SK-N-SH (cell line): ENCODE measurements at regions not wholly inside any gene's neighbourhood (a gene's known extent, or its start where the extent isn't known, plus 50 kb on each side); places are given as distances from the start of the nearest gene placed in this dataset.
"Not testable (repeated sequence)": the region's sequence is repeated elsewhere in the genome, so short reads cannot be mapped to it uniquely, and the experiment has no call there.

ENCODE experiments used
- CTCF ChIA-PET: fragments of 300-600, 350-600 bp; formaldehyde crosslinking; extraction: SDS; loops from one replicate; lab custom pipeline; 2021; lab: Yijun Ruan, JAX
- POLR2A ChIA-PET: fragments of 350-600 bp; sonication (Branson Sonifier 250); formaldehyde crosslinking; extraction: SDS; loops from one replicate; lab custom pipeline; 2020; ENCODE audit warnings: antibody characterized with exemption, inconsistent platforms; lab: Yijun Ruan, JAX
- DNase-seq: peaks from one replicate; pipeline ENCODE4 v3.0.0; 2012
- H2AFZ ChIP-seq: fragments of 200-600 bp; sonication (generic); 2 replicates; pipeline ENCODE4 v1.8.1; 2016; ENCODE audit warnings: antibody characterized with exemption, mild to moderate bottlenecking, low read depth
- H3F3A ChIP-seq: fragments of 200-600 bp; sonication (generic); replicated peaks from 2 replicates; pipeline ENCODE3; 2016; ENCODE audit warnings: antibody characterized with exemption, mild to moderate bottlenecking; ENCODE audit not compliant: insufficient read depth
- H3K27ac ChIP-seq, 2 experiments: fragments of 200-500 bp in 1 of 2; fragments of 200-600 bp in 1 of 2; sonication (Bioruptor generic) in 1 of 2; sonication (generic), shearing (Covaris generic) in 1 of 2; 2 replicates each; pipeline versions ENCODE4 v1.5.1 to v1.6.1; 2014 to 2016; ENCODE audit warnings: low read depth in 2 of 2, inconsistent platforms in 1 of 2, low read length in 1 of 2, mild to moderate bottlenecking in 1 of 2, mixed read lengths in 1 of 2
- H3K27me3 ChIP-seq: fragments of 200-600 bp; sonication (generic), shearing (Covaris generic); 2 replicates; pipeline ENCODE4 v1.6.1; 2016; ENCODE audit warnings: mixed run types; ENCODE audit not compliant: insufficient read depth
- H3K36me3 ChIP-seq, 2 experiments: fragments of 200-500 bp in 1 of 2; fragments of 200-600 bp in 1 of 2; sonication (Bioruptor generic) in 1 of 2; sonication (generic) in 1 of 2; replicated peaks in 1 of 2; 2 replicates each; pipeline versions ENCODE3 to v1.5.1; 2014 to 2016; ENCODE audit warnings: low read length in 1 of 2, mild to moderate bottlenecking in 1 of 2; ENCODE audit not compliant: insufficient read depth in 2 of 2, control insufficient read depth in 1 of 2
- H3K4me1 ChIP-seq, 2 experiments: fragments of 200-500 bp in 1 of 2; fragments of 200-600 bp in 1 of 2; sonication (Bioruptor generic) in 1 of 2; sonication (generic), shearing (Covaris generic) in 1 of 2; 2 replicates each; pipeline versions ENCODE4 v1.5.1 to v1.6.1; 2014 to 2016; ENCODE audit warnings: low read depth in 1 of 2, low read length in 1 of 2, mixed run types in 1 of 2; ENCODE audit not compliant: insufficient read depth in 2 of 2, control insufficient read depth in 1 of 2
- H3K4me2 ChIP-seq: fragments of 200-600 bp; sonication (generic), shearing (Covaris generic); 2 replicates; pipeline ENCODE4 v1.6.1; 2017; ENCODE audit warnings: mixed run types
- H3K4me3 ChIP-seq, 2 experiments: fragments of 200-500 bp in 1 of 2; fragments of 200-600 bp in 1 of 2; sonication (Bioruptor generic) in 1 of 2; sonication (generic), shearing (Covaris generic) in 1 of 2; 2 replicates each; pipeline versions ENCODE4 v1.5.1 to v1.8.1; 2014 to 2016; ENCODE audit warnings: low read depth in 2 of 2, inconsistent platforms in 1 of 2, low read length in 1 of 2, mild to moderate bottlenecking in 1 of 2, mixed read lengths in 1 of 2, moderate library complexity in 1 of 2
- H3K79me2 ChIP-seq: fragments of 200-600 bp; sonication (generic); 2 replicates; pipeline ENCODE4 v1.8.1; 2017; ENCODE audit warnings: mild to moderate bottlenecking; ENCODE audit not compliant: insufficient read depth
- H3K9ac ChIP-seq: fragments of 200-600 bp; sonication (generic); 2 replicates; pipeline ENCODE4 v1.6.1; 2017; ENCODE audit warnings: mixed run types
- H3K9me2 ChIP-seq: fragments of 200-600 bp; sonication (generic); 2 replicates; pipeline ENCODE4 v1.6.1; 2017; ENCODE audit warnings: mixed run types
- H3K9me3 ChIP-seq: fragments of 200-600 bp; sonication (generic); 2 replicates; pipeline ENCODE4 v1.6.1; 2017; ENCODE audit warnings: mixed run types, mild to moderate bottlenecking, moderate library complexity
- H4K20me1 ChIP-seq: fragments of 200-600 bp; sonication (generic); 2 replicates; pipeline ENCODE4 v1.6.1; 2017; ENCODE audit warnings: mild to moderate bottlenecking, mixed run types; ENCODE audit not compliant: insufficient read depth
- WGBS: methylation state at CpG from one replicate; pipeline ENCODE4 v1.1.6; 2017; ENCODE audit warnings: low lambda C conversion rate; 5-methylcytosine and 5-hydroxymethylcytosine counted together

DNA sequence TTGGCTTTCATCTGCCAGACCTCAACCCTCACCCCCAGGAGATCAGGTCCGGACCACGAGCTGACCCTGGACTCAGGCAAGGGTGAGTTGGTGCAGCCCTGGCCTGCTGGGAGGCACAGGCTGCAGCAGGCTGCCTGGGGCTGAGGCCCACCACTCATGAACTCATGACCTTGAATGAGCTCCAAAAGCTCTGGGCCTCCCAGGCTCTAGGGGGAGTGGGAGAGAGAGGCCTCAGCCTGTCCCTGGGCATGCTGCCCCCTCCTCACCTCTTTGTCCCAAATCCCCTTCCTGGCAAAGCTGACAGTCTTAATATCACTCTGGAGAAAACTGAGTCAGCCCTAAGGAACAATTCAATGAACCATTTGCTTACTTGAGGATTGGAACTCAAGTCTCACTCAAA is 89.8 kb downstream of the NSUN5 start:
- DNase-seq, POLR2A ChIA-PET, H3F3A ChIP-seq, H3K27me3 ChIP-seq, H3K9ac ChIP-seq, H3K4me3 ChIP-seq, H3K79me2 ChIP-seq, H3K9me3 ChIP-seq, H3K4me2 ChIP-seq, H3K36me3 ChIP-seq, H3K4me1 ChIP-seq, H4K20me1 ChIP-seq, H2AFZ ChIP-seq, H3K27ac ChIP-seq, CTCF ChIA-PET, H3K9me2 ChIP-seq: not testable (repeated sequence)
- no CpG with 5 or more reads among the region's 2 CpGs for WGBS

DNA sequence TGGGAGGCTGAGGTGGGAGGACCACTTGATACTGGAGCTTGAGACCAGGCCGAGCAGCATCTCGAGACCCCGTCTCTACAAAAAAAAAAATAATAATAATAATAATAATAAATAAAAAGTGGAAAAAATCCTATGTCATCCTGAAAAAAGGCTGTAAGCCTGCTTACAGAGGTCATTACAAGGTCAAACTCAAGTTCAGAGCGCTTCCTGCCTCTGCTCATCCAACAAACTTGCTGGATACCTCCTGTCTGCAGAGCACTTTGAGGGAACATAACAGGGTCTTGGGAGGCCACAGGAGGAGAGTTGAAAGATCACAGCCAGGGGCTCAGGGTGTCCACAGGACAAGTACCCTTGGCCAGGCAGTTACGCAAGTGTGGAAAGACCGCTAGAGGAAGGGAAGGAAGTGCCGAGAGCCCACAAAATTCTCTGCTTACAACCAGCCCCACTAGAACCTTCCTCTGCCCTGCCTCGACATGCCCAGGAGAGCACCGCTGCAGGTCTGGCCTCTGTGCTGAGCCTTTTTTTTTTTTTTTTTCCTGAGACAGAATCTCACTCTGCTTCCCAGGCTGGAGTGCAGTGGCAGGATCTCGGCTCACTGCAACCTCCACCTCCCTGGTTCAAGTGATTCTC is 92.5 kb downstream of the NSUN5 start:
- CTCF ChIA-PET, DNase-seq: not testable (repeated sequence)
- 88% methylated on average over 5 of the region's 10 CpGs for WGBS

DNA sequence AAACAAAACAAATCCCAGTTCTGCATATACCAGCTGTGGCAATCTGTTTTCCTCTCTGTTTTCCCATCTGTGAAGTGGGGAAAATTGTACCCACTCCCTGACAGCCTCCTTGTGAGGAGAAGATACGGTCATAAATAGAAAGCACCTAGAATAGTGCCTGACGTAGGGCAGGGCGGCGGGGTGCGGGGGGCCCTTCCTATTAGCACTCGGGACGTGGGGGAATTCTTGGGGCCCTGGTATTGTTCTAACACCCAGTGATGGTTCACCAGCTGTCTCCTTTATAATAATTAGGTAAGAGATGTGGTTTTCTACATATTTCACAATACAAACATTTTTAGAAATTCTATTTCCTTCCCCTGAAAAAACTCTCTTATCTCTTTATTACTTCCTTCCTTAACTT is 93.4 kb downstream of the NSUN5 start:
- H3F3A ChIP-seq, H3K36me3 ChIP-seq, H3K9ac ChIP-seq, POLR2A ChIA-PET, H3K79me2 ChIP-seq, H3K4me3 ChIP-seq, H3K27me3 ChIP-seq, CTCF ChIA-PET, H3K4me2 ChIP-seq, H3K4me1 ChIP-seq, H3K27ac ChIP-seq, DNase-seq, H3K9me3 ChIP-seq, H2AFZ ChIP-seq, H4K20me1 ChIP-seq, H3K9me2 ChIP-seq: not testable (repeated sequence)
- WGBS: no CpG with 5 or more reads among the region's 7 CpGs

More for the DNA sequence above, 92.5 kb downstream of the NSUN5 start:
- H3K4me2 ChIP-seq, H3K27ac ChIP-seq, H3K9me2 ChIP-seq, H3K9me3 ChIP-seq, POLR2A ChIA-PET, H3K9ac ChIP-seq, H3K79me2 ChIP-seq, H3F3A ChIP-seq, H3K4me1 ChIP-seq, H3K4me3 ChIP-seq, H3K27me3 ChIP-seq, H3K36me3 ChIP-seq, H4K20me1 ChIP-seq, H2AFZ ChIP-seq: not testable (repeated sequence)

DNA sequence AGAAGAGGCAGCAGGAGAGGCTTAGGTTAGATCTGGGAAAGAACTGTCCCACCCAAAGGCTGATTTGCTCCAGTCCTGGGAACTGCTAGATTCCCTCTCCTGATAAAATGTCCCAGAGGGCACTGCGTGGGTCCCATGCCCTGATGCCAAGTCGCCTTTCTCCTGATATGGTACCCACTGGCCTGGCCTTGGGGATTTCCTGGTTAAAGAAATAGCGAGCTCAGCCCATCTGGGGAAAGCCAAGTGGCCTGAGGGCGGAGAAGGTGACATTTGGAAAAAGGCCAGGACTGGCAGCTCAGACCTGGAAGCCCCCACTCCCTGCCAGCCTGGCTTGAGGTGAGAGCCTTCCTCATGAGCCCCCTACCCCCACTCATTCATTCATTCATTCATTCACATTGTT is 94.2 kb downstream of the NSUN5 start:
- H3K4me1 ChIP-seq, H3K36me3 ChIP-seq, H3K27me3 ChIP-seq, H3K9ac ChIP-seq, H3K9me3 ChIP-seq, H3K27ac ChIP-seq, H2AFZ ChIP-seq, CTCF ChIA-PET, H3K9me2 ChIP-seq, H3K4me3 ChIP-seq, H4K20me1 ChIP-seq, POLR2A ChIA-PET, H3K4me2 ChIP-seq, H3F3A ChIP-seq, DNase-seq, H3K79me2 ChIP-seq: not testable (repeated sequence)
- WGBS: 56% methylated on average over 4 of the region's 4 CpGs

DNA sequence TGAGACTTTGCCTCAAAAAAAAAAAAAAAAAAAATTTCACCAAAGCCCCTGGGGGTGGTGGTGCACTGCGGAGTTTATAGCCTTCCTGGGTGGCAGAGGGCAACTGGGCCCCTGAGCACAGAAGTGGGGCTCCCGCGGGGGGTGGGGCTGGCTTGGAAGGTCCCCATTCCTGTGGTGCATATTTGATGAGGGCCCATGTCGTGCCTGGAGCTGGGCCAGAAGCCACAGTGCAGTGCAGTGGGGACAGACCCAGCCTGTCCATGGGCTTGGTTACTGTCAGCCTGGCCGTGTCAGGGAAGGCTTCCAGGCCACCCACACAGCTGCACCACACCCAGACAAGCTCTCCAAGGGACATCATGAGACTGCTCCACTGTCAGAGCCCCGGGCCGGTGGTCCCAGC is 95.5 kb downstream of the NSUN5 start:
- H3K4me2 ChIP-seq, H3K36me3 ChIP-seq, H2AFZ ChIP-seq, DNase-seq, H3K27ac ChIP-seq, H3K27me3 ChIP-seq, H3K9ac ChIP-seq, H4K20me1 ChIP-seq, H3K79me2 ChIP-seq, H3K9me3 ChIP-seq, H3F3A ChIP-seq, H3K9me2 ChIP-seq, H3K4me3 ChIP-seq, CTCF ChIA-PET, H3K4me1 ChIP-seq, POLR2A ChIA-PET: not testable (repeated sequence)
- WGBS: 59% methylated on average over 4 of the region's 7 CpGs

DNA sequence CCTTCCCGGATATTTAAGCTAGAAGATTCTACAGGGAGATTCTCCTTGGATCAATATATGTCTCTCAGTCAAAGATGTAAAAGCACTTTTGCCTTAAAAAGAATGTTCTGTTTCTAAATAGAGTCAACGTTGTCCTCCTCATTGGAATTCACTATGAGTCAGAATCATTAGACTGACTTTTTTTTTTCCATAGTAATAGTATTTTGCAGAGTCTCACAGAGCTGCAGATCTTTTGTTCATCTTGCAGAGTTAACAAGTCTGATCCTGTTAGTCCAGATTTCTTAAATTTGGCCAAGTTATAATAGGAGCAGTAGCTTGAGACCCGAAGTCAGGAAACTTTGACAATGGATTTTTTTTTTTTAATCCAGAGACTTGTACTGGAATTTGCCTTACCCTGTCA is 103.0 kb downstream of the NSUN5 start:
- H3K79me2 ChIP-seq, H3K9me3 ChIP-seq, H3K27ac ChIP-seq, H3K27me3 ChIP-seq, H3K4me1 ChIP-seq, H3K4me3 ChIP-seq, H3F3A ChIP-seq, DNase-seq, POLR2A ChIA-PET, H4K20me1 ChIP-seq, CTCF ChIA-PET, H3K36me3 ChIP-seq, H3K9ac ChIP-seq, H3K9me2 ChIP-seq, H3K4me2 ChIP-seq, H2AFZ ChIP-seq: not testable (repeated sequence)
- WGBS: 17% methylated on average over 1 of the region's 3 CpGs
